Naive thymus-derived CD8-positive, alpha-beta T cell (primary cell): ENCODE measurements at regions not wholly inside any gene's neighbourhood (a gene's known extent, or its start where the extent isn't known, plus 50 kb on each side); places are given as distances from the start of the nearest gene placed in this dataset.

Experiments used
- ATAC-seq, 2 donors: fragments of 150-1000 bp; cut with Tn5 transposase in 1 of 2; sonication (Bioruptor Pico), chemical (Tn5 transposase) in 1 of 2; 1 replicate in 1 of 2; 2 replicates in 1 of 2; pipeline ENCODE4 v1.10.0; 2021; ENCODE audit warnings: mild to moderate bottlenecking in 2 of 2, moderate library complexity in 2 of 2
- POLR2A ChIA-PET: fragments of 350-600 bp; sonication (Branson Sonifier 250); formaldehyde crosslinking; loops from one replicate; lab custom pipeline; 2021; ENCODE audit warnings: antibody characterized with exemption; lab: Charles Lee
- DNase-seq, 10 donors: peaks; one replicate each; pipeline versions ENCODE4 v3.0.0 to v3.0.0-alpha.2; 2020 to 2022
- H3K27ac Mint-ChIP-seq, 10 donors: one replicate each; pipeline ENCODE4 v1.8.0; 2020 to 2022; ENCODE audit warnings: mild to moderate bottlenecking in 10 of 10, mixed read lengths in 10 of 10, moderate library complexity in 4 of 10, inconsistent platforms in 1 of 10
- H3K27me3 Mint-ChIP-seq, 5 donors: one replicate each; pipeline ENCODE4 v1.8.0; 2021 to 2022; ENCODE audit warnings: mixed read lengths in 5 of 5
- H3K36me3 Mint-ChIP-seq, 3 donors: one replicate each; pipeline ENCODE4 v1.8.0; 2020 to 2022; ENCODE audit warnings: mixed read lengths in 3 of 3, mild to moderate bottlenecking in 2 of 3, inconsistent platforms in 1 of 3
- H3K4me1 Mint-ChIP-seq, 4 donors: one replicate each; pipeline ENCODE4 v1.8.0; 2021 to 2022; ENCODE audit warnings: mixed read lengths in 4 of 4
- H3K4me3 Mint-ChIP-seq, 10 donors: one replicate each; pipeline ENCODE4 v1.8.0; 2020 to 2022; ENCODE audit warnings: mild to moderate bottlenecking in 10 of 10, mixed read lengths in 10 of 10, moderate library complexity in 6 of 10, inconsistent platforms in 1 of 10
- H3K9me3 Mint-ChIP-seq, 9 donors: one replicate each; pipeline ENCODE4 v1.8.0; 2020 to 2022; ENCODE audit warnings: mixed read lengths in 9 of 9, mild to moderate bottlenecking in 3 of 9, inconsistent platforms in 1 of 9, moderate library complexity in 1 of 9

DNA sequence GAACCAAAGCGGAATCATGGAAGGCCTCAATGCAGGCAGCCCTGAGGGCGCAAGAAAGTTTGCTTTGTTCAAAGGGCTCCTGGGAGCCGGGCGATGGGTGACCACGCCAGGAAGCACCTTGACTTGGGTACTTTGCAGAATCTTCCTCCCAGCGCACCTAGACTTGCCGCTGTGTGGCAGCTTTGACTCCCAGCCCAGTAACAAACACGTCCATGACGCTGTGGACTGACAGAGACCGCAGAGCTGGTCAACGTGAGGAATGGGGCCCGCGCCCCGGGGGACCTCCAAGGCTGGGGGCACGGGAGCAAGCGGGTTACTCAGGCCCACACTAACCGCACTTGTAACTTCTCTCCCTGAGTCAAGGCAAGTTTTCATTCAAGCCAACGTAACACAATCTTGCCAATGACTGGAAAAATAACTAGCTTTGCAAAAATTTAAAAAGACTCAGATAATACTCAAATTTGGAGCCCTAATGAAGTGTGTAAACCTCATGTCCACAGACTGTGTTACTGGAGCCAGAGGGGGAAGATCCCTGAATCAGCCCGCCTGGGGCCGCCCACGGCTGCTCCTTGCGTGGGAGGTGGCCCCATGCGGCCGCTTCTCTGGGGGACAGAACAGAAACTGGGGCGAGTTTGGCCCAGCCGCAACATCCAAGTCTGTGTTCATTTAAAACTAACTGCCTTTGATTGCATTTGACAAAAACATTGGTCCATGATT lies 130.8 kb downstream of the DNAJB6 start:
- POLR2A ChIA-PET = interaction anchor here (0.6 kb wide), 1 partner anchor 407 kb away, joined by 3 read pairs; no protein-coding TSS in a partner anchor
- H3K36me3 Mint-ChIP-seq = peaks cover 0 to 5% (median 4%) of the 10 kb centered on the region in 3 donors
- no peak for ATAC-seq
- H3K4me3 Mint-ChIP-seq = no peak overlapping the region
- peak overlapping the region in 1 of 10 donors; percentile 41 for H3K27ac Mint-ChIP-seq
- DNase-seq = no peak
- peaks cover 18 to 38% (median 30%) of the 10 kb centered on the region in 4 donors for H3K4me1 Mint-ChIP-seq
- peaks cover 0 to 2% (median 0%) of the 10 kb centered on the region in 5 donors for H3K27me3 Mint-ChIP-seq
- peaks cover 0 to 7% (median 4%) of the 10 kb centered on the region in 9 donors for H3K9me3 Mint-ChIP-seq

DNA sequence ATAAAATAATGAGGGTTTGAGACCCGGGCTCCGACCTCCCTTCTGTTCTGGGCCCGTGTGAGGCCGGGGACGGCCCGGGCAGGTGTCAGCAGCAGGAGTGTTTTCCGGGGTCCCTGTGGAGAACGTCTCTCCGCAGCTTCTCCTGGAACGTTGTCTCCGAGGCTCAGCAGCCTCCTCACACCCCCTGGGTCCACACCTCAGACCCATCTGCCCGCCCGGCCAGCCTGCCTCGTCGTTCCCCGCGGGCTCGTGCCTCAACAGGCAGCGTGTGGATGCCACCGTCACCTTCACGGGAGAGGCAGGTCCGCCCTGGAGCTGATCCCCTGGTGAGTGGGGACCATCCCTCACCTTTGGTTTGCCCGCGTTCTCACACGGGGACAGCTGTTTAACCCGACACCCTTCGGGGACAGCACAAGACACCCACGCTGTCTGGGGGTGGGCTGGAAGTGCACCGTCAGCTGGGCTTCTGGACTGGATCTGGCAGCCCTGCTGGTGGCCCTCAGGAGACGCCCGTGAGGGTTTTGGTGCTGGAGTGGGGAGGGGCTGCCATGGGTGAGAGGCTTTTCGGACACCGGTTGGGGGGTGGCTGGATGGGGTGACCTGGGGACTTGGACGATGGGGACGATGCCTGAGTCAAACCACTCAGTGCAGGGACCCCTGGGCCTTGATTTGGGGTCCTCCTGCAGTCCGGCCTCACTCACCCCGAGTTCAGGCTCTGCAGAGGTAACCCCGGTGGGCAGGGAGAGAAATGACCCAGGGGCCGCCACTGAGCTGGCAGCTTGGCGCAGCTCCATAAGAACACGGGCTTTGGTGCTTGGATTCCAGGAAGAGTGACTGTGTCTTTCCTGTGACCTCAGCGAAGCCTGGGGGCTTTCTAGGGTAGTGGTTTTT lies 131.7 kb downstream of the DNAJB6 start:
- POLR2A ChIA-PET = interaction anchor here (0.6 to 1.3 kb wide), 2 partner anchors 10 to 406 kb away, joined by 3 read pairs; no protein-coding TSS in a partner anchor
- H3K4me3 Mint-ChIP-seq = no peak overlapping the region
- DNase-seq (no peak), ATAC-seq (no peak)
- peaks cover 0 to 15% (median 9%) of the 10 kb centered on the region in 9 donors for H3K9me3 Mint-ChIP-seq
- H3K36me3 Mint-ChIP-seq = peaks cover 0 to 10% (median 8%) of the 10 kb centered on the region in 3 donors
- H3K27me3 Mint-ChIP-seq = peaks cover 0 to 2% (median 0%) of the 10 kb centered on the region in 5 donors
- H3K27ac Mint-ChIP-seq = peak overlapping the region in 1 of 10 donors; percentile 3
- peaks cover 15 to 40% (median 33%) of the 10 kb centered on the region in 4 donors for H3K4me1 Mint-ChIP-seq

DNA sequence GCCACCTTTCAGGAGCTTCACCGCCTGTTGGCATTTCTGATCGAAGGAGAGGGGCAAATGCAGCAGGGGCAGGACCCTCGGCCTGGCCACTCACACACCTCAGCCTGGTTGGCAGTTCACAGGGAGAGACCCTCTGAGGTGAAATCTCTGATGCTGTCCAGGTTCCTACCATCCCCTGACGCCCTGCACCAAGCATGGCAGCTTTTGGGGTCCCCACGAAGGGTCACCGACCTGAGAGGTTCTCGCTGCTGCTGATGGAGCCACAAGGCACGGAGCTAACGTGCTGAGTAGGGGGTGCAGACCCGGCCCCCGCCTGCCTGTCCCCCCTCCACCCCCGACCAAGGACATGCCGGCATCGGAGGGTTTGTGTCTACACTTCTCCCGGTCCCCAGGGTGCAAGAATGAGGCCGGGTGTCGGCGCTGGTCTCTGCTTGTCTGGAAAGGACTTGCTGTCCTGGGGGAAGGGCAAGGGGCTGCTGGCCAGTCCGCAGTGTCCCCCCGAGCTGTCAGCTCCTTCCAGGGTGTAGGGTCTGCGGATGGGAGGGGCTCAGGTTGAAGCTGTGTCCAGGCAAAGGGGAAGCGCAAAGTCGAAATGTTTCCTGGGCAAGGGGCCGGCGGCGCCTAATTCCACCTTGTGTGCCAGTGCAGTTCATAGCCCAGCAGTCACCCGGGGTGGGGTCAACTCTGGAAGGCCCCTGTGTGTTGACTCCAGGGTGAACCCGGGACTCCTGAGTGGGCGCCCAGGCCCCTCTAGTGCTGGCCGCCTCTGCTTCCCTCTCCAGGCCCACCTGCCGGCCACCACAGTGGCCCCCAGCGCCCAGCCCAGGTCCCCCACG lies 132.6 kb downstream of the DNAJB6 start:
- H3K4me1 Mint-ChIP-seq = peaks cover 15 to 42% (median 34%) of the 10 kb centered on the region in 4 donors
- no peak overlapping the region for H3K4me3 Mint-ChIP-seq
- DNase-seq (no peak), ATAC-seq (no peak)
- H3K9me3 Mint-ChIP-seq = peaks cover 0 to 22% (median 13%) of the 10 kb centered on the region in 9 donors
- POLR2A ChIA-PET = interaction anchor here (1.3 kb wide), 1 partner anchor 11 kb away, joined by 3 read pairs; no protein-coding TSS in a partner anchor
- H3K27ac Mint-ChIP-seq = no peak overlapping the region
- peaks cover 0 to 2% (median 0%) of the 10 kb centered on the region in 5 donors for H3K27me3 Mint-ChIP-seq
- peaks cover 0 to 15% (median 8%) of the 10 kb centered on the region in 3 donors for H3K36me3 Mint-ChIP-seq

DNA sequence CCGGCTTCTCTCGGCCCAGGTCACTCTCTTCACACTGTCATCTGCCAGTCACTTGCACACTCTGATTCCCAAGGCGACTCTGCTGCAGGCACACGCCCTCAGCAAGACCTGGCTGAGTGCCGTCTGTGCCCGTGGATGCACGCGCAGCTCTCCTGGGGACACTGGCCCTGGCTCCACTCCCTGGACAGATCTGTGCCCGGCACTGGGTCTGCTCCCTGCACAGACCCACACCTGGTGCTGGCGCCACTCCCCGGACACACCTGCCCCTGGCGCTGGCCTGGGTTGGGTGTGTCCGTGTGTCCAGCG lies 133.2 kb downstream of the DNAJB6 start:
- H3K36me3 Mint-ChIP-seq = peaks cover 0 to 15% (median 13%) of the 10 kb centered on the region in 3 donors
- peaks cover 17 to 46% (median 38%) of the 10 kb centered on the region in 4 donors for H3K4me1 Mint-ChIP-seq
- no peak overlapping the region for H3K4me3 Mint-ChIP-seq
- peaks cover 0 to 26% (median 16%) of the 10 kb centered on the region in 9 donors for H3K9me3 Mint-ChIP-seq
- POLR2A ChIA-PET = interaction anchor here (2.0 kb wide), 2 partner anchors 7 to 144 kb away, joined by 12 to 15 read pairs; no protein-coding TSS in a partner anchor
- DNase-seq (no peak), ATAC-seq (no peak)
- H3K27me3 Mint-ChIP-seq = peaks cover 0 to 2% (median 0%) of the 10 kb centered on the region in 5 donors
- no peak overlapping the region for H3K27ac Mint-ChIP-seq

DNA sequence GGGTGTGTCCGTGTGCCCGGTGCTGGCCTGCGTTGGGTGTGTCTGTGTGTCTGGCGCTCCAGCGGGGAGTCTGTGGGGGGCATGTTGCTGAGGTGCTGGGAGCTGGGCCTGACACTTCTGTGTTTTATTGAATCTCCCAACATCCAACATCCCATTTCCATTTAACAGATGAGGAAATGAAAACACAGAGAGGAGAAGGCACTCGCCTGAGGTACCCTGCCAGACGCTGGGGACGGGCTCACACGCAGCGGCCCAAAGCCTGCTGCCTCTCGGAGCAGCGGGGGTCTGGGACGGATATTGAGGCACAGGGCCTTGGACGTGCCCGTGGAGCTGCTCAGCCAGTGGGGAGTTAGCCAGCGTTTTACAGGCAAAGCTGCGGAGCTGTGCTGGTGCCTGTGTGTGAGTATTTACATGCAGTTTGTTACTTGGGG lies 133.9 kb downstream of the DNAJB6 start:
- peaks cover 0 to 15% (median 14%) of the 10 kb centered on the region in 3 donors for H3K36me3 Mint-ChIP-seq
- peaks cover 0 to 26% (median 16%) of the 10 kb centered on the region in 9 donors for H3K9me3 Mint-ChIP-seq
- peaks cover 17 to 47% (median 39%) of the 10 kb centered on the region in 4 donors for H3K4me1 Mint-ChIP-seq
- peak overlapping the region; percentile 26 to 98 (median 93) for H3K27ac Mint-ChIP-seq
- peaks cover 0 to 2% (median 0%) of the 10 kb centered on the region in 5 donors for H3K27me3 Mint-ChIP-seq
- DNase-seq (peak in 1 of 10 donors; percentile 14), ATAC-seq (no peak)
- peak overlapping the region in 5 of 10 donors; percentile 39 to 85 (median 72) for H3K4me3 Mint-ChIP-seq
- POLR2A ChIA-PET = interaction anchor here (1.0 to 3.6 kb wide), 14 partner anchors 8 to 401 kb away, joined by 3 to 31 read pairs (median 6); no protein-coding TSS in a partner anchor

DNA sequence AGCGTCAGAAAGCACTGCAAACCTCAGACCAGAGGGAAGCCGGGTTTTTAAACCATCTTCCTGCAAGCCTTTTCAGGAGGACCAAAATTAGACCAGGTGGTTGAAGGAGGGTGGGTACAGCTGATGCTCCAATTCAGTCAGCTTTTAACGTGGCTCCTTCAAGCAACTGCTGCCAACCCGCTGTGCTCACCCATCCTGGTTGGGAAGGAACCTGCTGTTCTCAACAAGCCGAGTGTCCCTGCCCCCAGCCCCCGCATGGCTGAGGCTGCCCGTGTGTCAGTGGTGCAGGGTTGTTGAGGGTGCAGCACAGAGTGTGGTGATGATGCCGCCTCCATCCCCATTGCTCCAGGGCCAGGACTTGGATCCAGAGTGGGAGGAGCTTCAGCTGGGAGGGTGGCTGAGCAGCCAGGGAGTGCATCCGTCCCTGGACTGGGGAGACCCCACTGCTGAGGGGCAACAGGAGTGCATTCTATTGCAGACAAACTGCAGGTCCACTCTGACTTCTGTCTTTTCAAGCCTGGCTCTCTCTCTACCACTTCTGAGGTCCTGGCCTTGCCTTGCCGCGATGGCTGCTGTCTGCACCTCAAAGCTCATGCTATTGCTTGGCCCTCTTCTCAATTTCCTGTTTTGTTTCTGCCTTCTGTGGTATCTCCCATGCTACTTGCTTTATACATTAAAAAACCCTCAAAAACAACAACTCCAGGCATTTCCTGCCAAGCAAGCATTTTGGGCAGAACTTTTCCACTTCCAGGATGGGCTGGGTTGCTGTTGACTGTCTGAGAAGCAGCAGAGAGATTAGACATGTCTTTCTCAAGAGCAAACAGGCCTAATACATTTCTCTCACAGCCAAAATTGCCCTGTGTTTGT lies 134.7 kb downstream of the DNAJB6 start:
- DNase-seq (peak in 8 of 10 donors; percentile 27 to 73 (median 48)), ATAC-seq (peak; percentile 79 to 83)
- peak overlapping the region; percentile 33 to 87 (median 71) for H3K4me3 Mint-ChIP-seq
- peaks cover 0 to 15% (median 14%) of the 10 kb centered on the region in 3 donors for H3K36me3 Mint-ChIP-seq
- H3K9me3 Mint-ChIP-seq = peaks cover 0 to 26% (median 16%) of the 10 kb centered on the region in 9 donors
- H3K27me3 Mint-ChIP-seq = no peaks in the 10 kb centered on the region
- H3K27ac Mint-ChIP-seq = peak overlapping the region; percentile 26 to 98 (median 93)
- POLR2A ChIA-PET = interaction anchor here (0.6 to 3.6 kb wide), 22 partner anchors 9 to 408 kb away, joined by 3 to 31 read pairs (median 4); no protein-coding TSS in a partner anchor
- peaks cover 15 to 48% (median 39%) of the 10 kb centered on the region in 4 donors for H3K4me1 Mint-ChIP-seq

DNA sequence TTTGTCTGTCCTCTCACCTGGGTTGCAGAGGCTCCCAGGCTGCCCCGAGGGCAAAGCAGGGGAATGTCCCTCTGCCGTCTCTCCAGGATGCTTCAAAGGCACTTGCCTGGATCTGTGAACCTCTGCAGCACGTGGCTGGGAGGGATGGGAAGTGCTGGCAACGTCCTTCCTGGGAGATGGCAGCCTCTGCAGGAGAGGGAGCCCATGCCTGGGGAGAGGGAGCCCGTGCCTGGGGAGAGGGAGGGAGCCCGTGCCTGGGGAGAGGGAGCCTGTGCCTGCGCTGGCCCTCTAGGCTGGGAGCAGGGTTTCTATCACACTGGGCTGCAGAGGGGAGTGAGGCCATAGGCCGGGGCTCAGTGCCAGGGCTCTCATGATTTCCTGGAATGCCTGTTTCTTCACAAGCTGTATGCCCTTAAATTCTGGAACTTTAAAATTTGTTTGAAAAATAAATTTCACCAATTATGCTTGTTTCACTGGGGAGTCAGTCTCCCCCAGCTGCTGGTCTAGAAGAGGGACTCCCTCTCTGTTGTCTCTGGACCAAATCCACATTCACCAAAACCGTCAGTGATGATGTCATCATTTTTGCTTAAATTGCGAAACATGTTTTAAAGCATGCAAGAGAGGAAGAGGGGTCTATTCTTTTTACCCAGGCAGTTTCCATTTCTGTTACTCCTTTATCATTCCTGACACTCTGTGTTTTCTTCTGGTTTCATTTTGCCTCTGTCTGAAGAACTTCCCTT lies 135.7 kb downstream of the DNAJB6 start:
- POLR2A ChIA-PET = interaction anchor here (1.0 to 3.6 kb wide), 13 partner anchors 8 to 407 kb away, joined by 4 to 31 read pairs (median 6); no protein-coding TSS in a partner anchor
- peaks cover 0 to 26% (median 16%) of the 10 kb centered on the region in 9 donors for H3K9me3 Mint-ChIP-seq
- H3K4me1 Mint-ChIP-seq = peaks cover 14 to 49% (median 41%) of the 10 kb centered on the region in 4 donors
- DNase-seq = no peak
- H3K4me3 Mint-ChIP-seq = peak overlapping the region; percentile 9 to 87 (median 62)
- peaks cover 0 to 15% (median 14%) of the 10 kb centered on the region in 3 donors for H3K36me3 Mint-ChIP-seq
- ATAC-seq = no peak
- H3K27me3 Mint-ChIP-seq = no peaks in the 10 kb centered on the region
- peak overlapping the region; percentile 26 to 98 (median 93) for H3K27ac Mint-ChIP-seq

DNA sequence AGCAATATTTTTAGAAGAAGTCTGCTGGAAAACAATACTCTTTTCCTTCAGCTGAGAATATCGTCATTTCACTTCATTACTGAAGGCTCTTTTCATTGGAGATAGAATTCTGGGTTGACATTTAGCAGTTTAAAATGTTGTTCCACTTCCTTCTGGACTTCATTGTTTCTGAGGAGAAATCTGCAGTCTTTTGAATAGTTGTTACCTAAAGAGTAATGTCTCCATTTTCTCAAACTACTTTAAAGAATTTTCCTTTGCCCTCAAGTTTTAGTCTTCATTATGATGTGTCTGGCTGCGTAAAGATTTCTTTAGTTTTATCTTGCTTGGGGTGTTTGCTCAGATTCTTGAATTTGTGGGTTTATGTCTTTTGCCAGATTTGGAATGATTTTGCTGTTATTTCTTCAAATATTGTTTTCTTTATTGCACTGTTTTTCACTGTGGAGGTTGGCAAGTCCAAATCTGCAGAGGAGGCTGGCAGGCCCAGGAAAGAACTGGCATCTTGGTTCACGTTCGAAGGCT lies 136.3 kb downstream of the DNAJB6 start:
- peak overlapping the region in 9 of 10 donors; percentile 9 to 72 (median 42) for H3K4me3 Mint-ChIP-seq
- H3K9me3 Mint-ChIP-seq = peaks cover 0 to 26% (median 16%) of the 10 kb centered on the region in 9 donors
- no peak for ATAC-seq
- peaks cover 14 to 53% (median 47%) of the 10 kb centered on the region in 4 donors for H3K4me1 Mint-ChIP-seq
- POLR2A ChIA-PET = interaction anchor here (1.0 to 3.6 kb wide), 3 partner anchors 8 to 30 kb away, joined by 3 to 31 read pairs (median 13); no protein-coding TSS in a partner anchor
- no peak for DNase-seq
- peaks cover 0 to 15% (median 14%) of the 10 kb centered on the region in 3 donors for H3K36me3 Mint-ChIP-seq
- peak overlapping the region in 9 of 10 donors; percentile 20 to 98 (median 87) for H3K27ac Mint-ChIP-seq
- H3K27me3 Mint-ChIP-seq = no peaks in the 10 kb centered on the region

DNA sequence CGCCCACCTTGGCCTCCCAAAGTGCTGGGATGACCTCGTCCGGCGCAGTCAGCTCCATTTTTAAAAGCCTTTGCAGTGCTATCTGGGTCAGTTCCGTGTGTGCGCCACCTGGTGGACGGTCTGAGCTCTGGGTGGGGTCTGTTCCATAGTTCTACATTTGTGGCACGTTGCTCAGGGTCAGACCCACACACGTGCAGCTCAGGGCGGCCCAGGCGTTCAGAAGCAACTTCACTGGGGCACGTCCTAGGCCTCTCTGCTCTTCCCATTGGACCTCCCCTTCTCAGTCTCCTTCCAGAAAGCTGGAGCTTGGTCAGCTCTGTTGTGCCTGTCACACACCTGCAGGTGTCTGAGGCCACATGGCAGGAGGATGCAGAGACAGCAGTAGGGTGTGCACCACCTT lies 137.9 kb downstream of the DNAJB6 start:
- Mint-ChIP-seq H3K9me3 (peaks cover 0 to 26% (median 16%) of the 10 kb centered on the region in 9 donors), H3K4me1 (peaks cover 14 to 67% (median 58%) of the 10 kb centered on the region in 4 donors), H3K4me3 (peak overlapping the region in 3 of 10 donors; percentile 14 to 40 (median 33)), H3K36me3 (peaks cover 0 to 15% (median 14%) of the 10 kb centered on the region in 3 donors), H3K27me3 (no peaks in the 10 kb centered on the region), H3K27ac (peak overlapping the region in 6 of 10 donors; percentile 19 to 89 (median 44))
- ATAC-seq = no peak
- DNase-seq = no peak
- POLR2A ChIA-PET = interaction anchor here (0.8 to 2.0 kb wide), 6 partner anchors 10 to 102 kb away, joined by 3 to 5 read pairs (median 4); no protein-coding TSS in a partner anchor
